ENCODE measurements at regions not wholly inside any gene's neighbourhood (a gene's known extent, or its start where the extent isn't known, plus 50 kb on each side); places are given as distances from the start of the nearest gene placed in this dataset.

GRCh38 chr15:35630985-35631384 is 85.0 kb upstream of the DPH6 start:
- TF ChIP-seq, protein P1, sequence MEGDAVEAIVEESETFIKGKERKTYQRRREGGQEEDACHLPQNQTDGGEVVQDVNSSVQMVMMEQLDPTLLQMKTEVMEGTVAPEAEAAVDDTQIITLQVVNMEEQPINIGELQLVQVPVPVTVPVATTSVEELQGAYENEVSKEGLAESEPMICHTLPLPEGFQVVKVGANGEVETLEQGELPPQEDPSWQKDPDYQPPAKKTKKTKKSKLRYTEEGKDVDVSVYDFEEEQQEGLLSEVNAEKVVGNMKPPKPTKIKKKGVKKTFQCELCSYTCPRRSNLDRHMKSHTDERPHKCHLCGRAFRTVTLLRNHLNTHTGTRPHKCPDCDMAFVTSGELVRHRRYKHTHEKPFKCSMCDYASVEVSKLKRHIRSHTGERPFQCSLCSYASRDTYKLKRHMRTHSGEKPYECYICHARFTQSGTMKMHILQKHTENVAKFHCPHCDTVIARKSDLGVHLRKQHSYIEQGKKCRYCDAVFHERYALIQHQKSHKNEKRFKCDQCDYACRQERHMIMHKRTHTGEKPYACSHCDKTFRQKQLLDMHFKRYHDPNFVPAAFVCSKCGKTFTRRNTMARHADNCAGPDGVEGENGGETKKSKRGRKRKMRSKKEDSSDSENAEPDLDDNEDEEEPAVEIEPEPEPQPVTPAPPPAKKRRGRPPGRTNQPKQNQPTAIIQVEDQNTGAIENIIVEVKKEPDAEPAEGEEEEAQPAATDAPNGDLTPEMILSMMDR (conservative IDR thresholded peaks at IDR 0.05; ENCODE audit: low read depth, low read length), result no peak
- TF ChIP-seq POLR2A (IDR thresholded peaks at IDR 0.05; ENCODE audit: low read depth, low read length) (no peak), BHLHE40 (IDR thresholded peaks at IDR 0.05; ENCODE audit: low read depth, low read length) (no peak), MAFK (IDR thresholded peaks at IDR 0.05; ENCODE audit: low read depth, low read length) (no peak), RFX5 (IDR thresholded peaks at IDR 0.05; ENCODE audit: low read depth, low read length) (no peak)

Measured in IMR-90 (cell line).